ENCODE measurements at regions not wholly inside any gene's neighbourhood (a gene's known extent, or its start where the extent isn't known, plus 50 kb on each side); places are given as distances from the start of the nearest gene placed in this dataset.

DNA sequence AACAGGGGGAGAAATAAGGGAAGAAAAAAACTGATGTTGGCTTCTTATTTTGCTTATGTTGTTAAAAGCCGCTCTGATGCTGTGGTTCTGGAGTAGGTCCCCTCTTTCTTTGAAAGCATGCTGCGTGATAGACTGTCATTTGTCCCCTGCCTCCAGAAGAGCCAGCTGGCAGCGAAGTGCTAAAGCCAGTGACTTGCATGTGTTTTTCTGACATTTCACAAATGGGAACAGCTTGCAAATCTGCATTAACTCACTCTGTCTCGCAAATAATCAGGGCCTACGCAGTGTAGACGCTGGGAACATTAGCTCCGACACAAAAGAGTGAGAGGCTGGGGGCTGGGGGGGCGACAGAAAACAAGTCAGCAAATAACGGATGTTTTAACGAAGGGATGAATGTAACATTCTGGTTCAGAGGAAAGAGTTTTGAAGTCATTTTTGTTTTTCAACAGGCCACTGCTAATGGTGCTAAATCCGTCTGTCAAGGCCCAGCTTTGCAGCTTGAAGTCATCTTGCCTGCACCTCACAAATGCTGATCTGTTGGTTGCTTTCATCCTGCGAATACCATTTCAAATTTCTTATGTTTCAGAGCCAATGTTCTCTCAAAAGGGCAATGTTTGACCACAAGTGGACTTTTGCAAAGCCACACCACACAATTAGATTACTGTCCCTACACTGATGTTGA lies 68.8 kb upstream of the PIK3C3 start (continued):
- TF ChIP-seq, protein P1, sequence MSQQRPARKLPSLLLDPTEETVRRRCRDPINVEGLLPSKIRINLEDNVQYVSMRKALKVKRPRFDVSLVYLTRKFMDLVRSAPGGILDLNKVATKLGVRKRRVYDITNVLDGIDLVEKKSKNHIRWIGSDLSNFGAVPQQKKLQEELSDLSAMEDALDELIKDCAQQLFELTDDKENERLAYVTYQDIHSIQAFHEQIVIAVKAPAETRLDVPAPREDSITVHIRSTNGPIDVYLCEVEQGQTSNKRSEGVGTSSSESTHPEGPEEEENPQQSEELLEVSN (IDR thresholded peaks at IDR 0.05) = no peak
- TF ChIP-seq SIRT6 (IDR thresholded peaks at IDR 0.05; ENCODE audit: low read length) (no peak), FOSL1 (IDR thresholded peaks at IDR 0.05; ENCODE audit: insufficient read depth, low read depth, low read length) (no peak), EP300 (IDR thresholded peaks at IDR 0.05; ENCODE audit: borderline replicate concordance in 1 of 2, low read depth in 2 of 2, low read length in 2 of 2) (no peak), ASH2L (IDR thresholded peaks at IDR 0.05; ENCODE audit: low read length) (no peak), SP2 (IDR thresholded peaks at IDR 0.05; ENCODE audit: low read length) (no peak), SAP30 (IDR thresholded peaks at IDR 0.05; ENCODE audit: insufficient read depth, insufficient replicate concordance, low read length) (no peak), SP1 (IDR thresholded peaks at IDR 0.05; ENCODE audit: low read depth, low read length) (no peak), HDAC6 (IDR thresholded peaks at IDR 0.05; ENCODE audit: low read depth, low read length) (no peak), JUND (IDR thresholded peaks at IDR 0.05; ENCODE audit: low read length) (no peak)

Measured in H1 (cell line).